NCI-H2107 treated with DMSO at 0.1 percent for 48 hours (cell line): ENCODE measurements at regions not wholly inside any gene's neighbourhood (a gene's known extent, or its start where the extent isn't known, plus 50 kb on each side); places are given as distances from the start of the nearest gene placed in this dataset.

ENCODE experiments used
- DNase-seq: peaks from one replicate; lab custom pipeline; 2025; ENCODE audit not compliant: unreplicated experiment; lab: John Stamatoyannopoulos, UW

DNA sequence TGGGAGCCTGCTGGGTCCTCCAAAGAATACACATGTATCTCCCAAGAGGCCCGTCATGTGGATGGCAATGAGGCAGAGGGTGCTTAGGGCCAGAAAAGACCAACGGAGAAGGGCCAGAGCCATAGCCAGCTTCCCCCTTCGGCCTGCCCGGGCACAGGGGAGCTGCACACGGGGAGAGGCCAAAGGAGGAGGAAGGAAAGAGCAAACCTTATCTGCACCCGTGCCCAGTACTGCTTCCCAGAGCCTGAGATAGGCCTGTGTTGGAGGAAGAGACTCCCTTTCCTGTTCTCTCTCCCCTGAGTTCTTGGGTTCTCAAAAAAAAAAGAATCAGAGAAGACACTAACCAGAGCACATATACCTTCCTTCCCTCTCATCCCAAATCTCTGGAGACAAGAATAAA, 250.3 kb downstream of the ANAPC1 start:
- no peak for DNase-seq

GRCh38 chr2:111634050-111634794, 249.8 kb downstream of the ANAPC1 start:
- DNase-seq: no peak

DNA sequence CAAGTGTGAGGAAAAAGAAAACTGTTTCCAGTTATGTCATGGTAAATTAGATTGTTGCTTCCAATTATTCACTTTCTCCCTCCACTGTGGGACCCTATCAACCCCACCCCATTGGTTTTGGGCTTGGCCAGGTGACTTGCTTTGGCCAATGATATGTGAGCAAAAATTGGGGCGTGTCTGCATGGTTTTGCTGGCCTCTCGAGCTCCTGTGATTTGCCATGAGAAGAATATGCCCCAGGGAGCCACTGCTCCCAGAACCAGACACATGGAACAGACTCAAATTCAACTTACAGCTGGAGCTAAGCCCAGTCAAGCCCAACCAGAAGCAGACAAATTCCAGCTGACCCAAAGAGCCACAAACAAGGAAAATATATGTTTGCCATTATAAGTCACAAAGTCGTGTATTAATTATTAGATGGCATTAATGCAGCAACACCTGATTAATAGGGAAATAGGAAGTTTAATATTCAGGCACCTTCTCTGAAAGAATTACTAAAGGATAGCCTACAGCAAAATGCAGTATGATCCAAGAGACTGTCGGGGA, 248.9 kb downstream of the ANAPC1 start:
- DNase-seq: no peak

DNA sequence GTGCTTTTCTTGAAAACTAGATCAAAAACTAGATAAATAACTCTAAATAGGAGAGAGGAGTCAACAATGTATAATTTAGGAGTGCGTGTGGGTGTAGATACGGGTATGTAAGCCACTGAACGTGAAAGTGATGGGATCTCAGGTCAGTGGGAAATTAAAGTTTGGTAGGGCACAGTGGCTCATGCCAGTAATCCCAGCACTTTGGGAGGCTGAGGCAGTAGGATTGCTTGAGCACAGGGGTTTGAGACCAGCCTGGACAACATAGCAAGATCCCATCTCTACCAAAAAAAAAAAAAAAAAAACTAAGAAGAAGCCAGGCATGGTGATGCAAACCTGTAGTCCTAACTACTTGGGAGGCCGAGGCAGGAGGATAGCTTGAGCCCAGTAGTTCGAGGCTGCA, 247.1 kb downstream of the ANAPC1 start:
- DNase-seq: no peak

DNA sequence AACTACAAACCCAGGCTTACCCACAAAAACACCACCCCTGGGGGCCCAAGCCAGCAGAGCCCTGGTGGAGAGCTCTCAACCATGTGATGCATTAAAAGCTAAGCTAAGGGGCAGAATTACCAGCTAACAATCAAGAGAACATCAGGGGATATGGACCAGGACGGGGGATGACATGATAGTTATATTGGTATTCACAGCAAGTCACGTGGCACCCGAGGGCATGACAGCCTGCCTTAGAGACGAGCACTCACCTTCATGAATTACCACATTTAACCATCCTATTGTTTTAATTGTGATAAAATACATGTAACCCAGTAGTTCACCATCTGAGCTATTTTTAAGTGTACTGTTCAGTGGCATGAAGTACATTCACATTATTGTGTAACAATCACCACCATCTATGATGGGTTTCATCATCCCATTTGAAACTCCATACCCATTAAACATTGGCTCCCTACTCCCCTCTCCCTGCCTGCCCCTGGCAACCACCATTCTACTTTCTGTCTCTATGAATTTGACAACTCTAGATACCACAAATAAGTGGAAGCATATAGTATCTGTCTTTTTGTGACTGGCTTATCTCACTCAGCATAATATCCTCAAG, 245.6 kb downstream of the ANAPC1 start:
- no peak for DNase-seq

DNA sequence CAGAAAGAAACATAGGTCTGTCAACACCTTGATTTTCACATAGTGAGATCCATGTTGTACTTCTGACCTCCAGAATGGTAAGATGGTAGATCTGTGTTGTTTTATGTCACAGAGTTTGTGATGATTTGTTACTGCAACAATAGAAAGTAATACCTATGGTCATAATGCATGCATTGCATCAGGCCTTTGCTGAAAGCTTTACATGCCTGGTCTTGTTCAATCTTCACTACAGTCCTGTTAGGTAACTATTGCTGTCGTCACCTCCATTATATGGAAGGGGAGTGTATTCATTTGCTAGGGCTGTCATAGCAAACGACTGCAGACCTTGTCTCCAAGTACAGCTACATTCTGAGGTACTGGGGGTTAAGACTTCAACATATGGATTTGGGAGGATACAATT, 243.5 kb downstream of the ANAPC1 start:
- no peak for DNase-seq

- DNase-seq: no peak
These were observed 241.2 kb downstream of the ANAPC1 start for GRCh38 chr2:111642586-111643327.

DNA sequence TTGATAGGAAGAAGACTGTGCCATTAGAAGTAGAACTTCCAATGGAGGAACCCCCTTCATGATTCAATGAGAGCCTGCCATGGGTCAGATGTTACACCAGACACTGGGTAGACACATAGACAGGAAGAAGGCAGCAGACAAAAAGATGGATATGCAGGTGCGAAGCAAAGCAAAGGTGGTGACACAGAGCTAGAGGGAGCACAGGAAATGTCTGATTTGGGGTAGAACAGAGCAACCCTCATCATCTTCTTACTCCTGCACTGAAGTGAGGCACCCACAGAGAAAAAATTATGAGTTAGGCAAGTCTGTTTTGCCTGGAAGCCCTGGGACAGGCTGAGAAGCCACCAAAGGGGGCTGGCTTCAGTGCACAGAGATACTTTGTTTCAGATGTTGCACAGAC, 240.2 kb downstream of the ANAPC1 start:
- no peak for DNase-seq

DNA sequence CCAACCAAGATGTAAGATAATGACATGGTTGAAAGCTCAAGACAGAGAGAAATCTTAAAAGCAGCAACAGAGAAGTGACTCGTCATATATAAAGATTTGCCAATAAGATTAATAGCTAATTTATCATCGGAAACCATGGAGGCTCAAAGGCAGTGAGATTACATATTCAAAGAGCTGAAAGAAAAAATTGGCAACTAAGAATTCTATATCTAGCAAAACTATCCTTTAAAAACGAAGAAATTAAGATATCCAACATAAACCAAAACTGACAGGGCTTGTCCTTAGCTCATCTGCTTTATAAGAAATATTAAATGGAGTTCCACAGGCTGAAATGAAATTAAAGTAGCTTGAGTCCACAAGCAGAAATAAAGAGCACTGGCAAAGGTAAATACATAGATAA, 236.6 kb downstream of the ANAPC1 start:
- no peak for DNase-seq

- no peak for DNase-seq
These were observed 232.0 kb downstream of the ANAPC1 start for GRCh38 chr2:111652038-111652437.

GRCh38 chr2:111652681-111653080, 231.3 kb downstream of the ANAPC1 start:
- DNase-seq: no peak

DNA sequence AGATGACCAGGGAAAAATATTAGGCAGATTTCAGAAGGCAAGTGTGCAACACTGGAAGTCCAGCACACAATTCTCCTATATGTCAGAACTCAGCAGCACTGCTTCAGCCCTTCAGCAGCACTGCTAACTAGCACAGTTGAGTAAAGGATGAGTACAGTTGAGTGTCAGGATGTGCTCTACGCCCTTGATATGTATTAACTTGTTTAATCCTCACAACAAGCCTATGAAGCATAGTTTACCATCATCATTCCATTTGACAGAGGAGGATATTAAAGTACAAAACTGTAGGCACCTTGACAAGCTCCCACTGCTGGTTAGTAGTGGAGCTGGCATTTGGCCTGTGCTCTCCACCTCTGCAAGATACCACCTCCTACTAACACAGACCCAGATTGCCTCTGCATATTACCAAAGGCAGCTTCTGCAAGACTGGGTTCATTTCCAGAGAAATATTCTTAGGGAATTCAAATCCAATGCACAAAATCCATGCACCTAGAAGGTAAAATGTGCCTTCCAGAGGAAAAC, 230.8 kb downstream of the ANAPC1 start:
- DNase-seq: no peak

- no peak for DNase-seq
These were observed 230.1 kb downstream of the ANAPC1 start for GRCh38 chr2:111653913-111654312.

- no peak for DNase-seq
These were observed 229.2 kb downstream of the ANAPC1 start for GRCh38 chr2:111654829-111655228.

- no peak for DNase-seq
These were observed 227.6 kb downstream of the ANAPC1 start for GRCh38 chr2:111656436-111656835.

GRCh38 chr2:111656894-111657293, 227.1 kb downstream of the ANAPC1 start:
- no peak for DNase-seq

DNA sequence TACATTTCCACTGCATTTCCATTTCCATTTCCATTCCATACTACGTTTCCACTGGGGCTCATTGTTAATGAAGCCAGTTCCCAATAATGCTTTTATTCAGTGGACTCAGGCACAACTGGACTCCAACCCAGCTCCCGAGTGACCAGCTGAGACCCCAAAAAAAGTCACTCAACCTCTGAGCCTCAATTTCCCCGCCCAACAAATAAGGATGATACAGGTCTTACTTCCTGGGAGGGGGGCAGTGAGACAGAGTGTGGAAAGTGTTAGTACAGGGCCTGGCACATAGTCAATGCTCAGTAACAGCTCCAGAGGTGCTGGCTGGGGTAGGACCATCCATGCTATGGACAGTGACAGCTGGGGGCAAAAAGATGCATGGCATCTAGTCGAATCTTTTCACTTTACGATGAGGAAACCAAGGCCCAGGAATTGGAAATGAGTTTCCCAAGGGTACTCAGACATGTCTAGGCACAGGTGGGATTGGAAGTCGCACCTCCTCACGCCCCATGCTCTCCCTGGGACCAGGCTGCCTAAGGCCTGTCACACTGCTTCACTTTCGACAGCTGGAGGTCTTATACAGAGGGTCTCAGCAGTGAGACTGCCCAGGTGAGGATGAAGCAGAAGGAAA, 226.5 kb downstream of the ANAPC1 start:
- DNase-seq: no peak

- DNase-seq: peak; percentile 13
These were observed 224.3 kb downstream of the ANAPC1 start for GRCh38 chr2:111659361-111660333.

DNA sequence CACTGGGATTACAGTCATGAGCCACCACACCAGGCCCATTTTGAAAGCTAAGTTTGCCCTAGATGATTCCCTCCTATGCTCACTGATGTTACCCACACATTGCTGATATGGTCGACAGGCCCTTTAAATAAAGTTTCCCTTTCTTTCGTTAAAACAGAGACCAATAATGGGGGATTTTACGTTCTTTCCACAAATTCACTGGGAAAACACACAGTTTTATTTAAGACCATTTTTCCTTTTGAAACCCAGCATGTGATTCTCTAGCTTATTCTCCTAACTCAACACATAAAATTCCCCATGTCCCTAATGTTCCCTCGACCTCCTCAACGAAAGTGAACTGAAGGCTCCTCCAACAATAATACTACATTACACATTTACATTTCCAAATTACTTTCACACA, 223.2 kb downstream of the ANAPC1 start:
- DNase-seq: no peak

- no peak for DNase-seq
These were observed 222.6 kb downstream of the ANAPC1 start for GRCh38 chr2:111661286-111661940.
